Sigmoid colon (tissue), 6 donors: ENCODE measurements at regions not wholly inside any gene's neighbourhood (a gene's known extent, or its start where the extent isn't known, plus 50 kb on each side); places are given as distances from the start of the nearest gene placed in this dataset.

Source experiments
- DNase-seq: peaks from one replicate; pipeline ENCODE4 v3.0.0-alpha.2; 2019
- H3K27ac ChIP-seq, 4 donors: fragments of 200-600 bp; sonication (generic); one replicate each; pipeline ENCODE4 v1.5.1; 2016 to 2019; ENCODE audit warnings: mild to moderate bottlenecking in 1 of 4
- H3K27me3 ChIP-seq, 3 donors: fragments of 200-600 bp; sonication (generic); one replicate each; pipeline ENCODE4 v1.5.1; 2019; ENCODE audit warnings: mild to moderate bottlenecking in 1 of 3
- H3K36me3 ChIP-seq, 4 donors: fragments of 200-600 bp; sonication (generic); one replicate each; pipeline ENCODE4 v1.5.1; 2016 to 2019
- H3K4me1 ChIP-seq, 4 donors: fragments of 200-600 bp; sonication (generic); one replicate each; pipeline ENCODE4 v1.5.1; 2017 to 2019
- H3K4me3 ChIP-seq, 4 donors: fragments of 200-600 bp; sonication (generic); one replicate each; pipeline ENCODE4 v1.5.1; 2017 to 2019; ENCODE audit warnings: mild to moderate bottlenecking in 2 of 4, moderate library complexity in 1 of 4
- H3K9me3 ChIP-seq, 4 donors: fragments of 200-600 bp in 3 of 4; sonication (generic) in 3 of 4; one replicate each; pipeline versions ENCODE4 v1.5.1 to v1.6.1; 2013 to 2019
- CTCF ChIP-seq, 4 experiments: fragments of 450-650 bp in 3 of 4; fragments of 200-600 bp in 1 of 4; IDR thresholded peaks; one replicate each; pipeline ENCODE4 v1.5.1; 2016 to 2019; ENCODE audit warnings: antibody characterized with exemption in 4 of 4, mild to moderate bottlenecking in 3 of 4, moderate library complexity in 2 of 4
- EP300 ChIP-seq, 4 donors: sonication (generic); formaldehyde crosslinking; IDR thresholded peaks; one replicate each; pipeline ENCODE4 v1.6.1; 2017; ENCODE audit warnings: antibody characterized with exemption in 4 of 4
- POLR2A ChIP-seq, 2 donors: fragments of 450-650 bp; IDR thresholded peaks; one replicate each; pipeline ENCODE4 v1.6.1; 2016; ENCODE audit warnings: antibody characterized with exemption in 2 of 2, mild to moderate bottlenecking in 2 of 2, moderate library complexity in 2 of 2
- POLR2AphosphoS5 ChIP-seq, 4 donors: sonication (generic); formaldehyde crosslinking; IDR thresholded peaks; one replicate each; pipeline ENCODE4 v1.6.1; 2017; ENCODE audit warnings: antibody characterized with exemption in 4 of 4
- WGBS, 2 donors: extraction: QIAGEN DNeasy Blood & Tissue Kit; methylation state at CpG; one replicate each; pipeline ENCODE4 v1.1.7; 2013; 5-methylcytosine and 5-hydroxymethylcytosine counted together
- intact Hi-C: fragments of 100-400 bp; cut with DNase I; formaldehyde crosslinking; loops from one replicate; pipeline ENCODE4 v1.15.1; 2023
- donor health status: healthy with polysubstance abuse.
- donor health status: healthy.

- H3K4me3 ChIP-seq: no peak overlapping the region
- H3K27me3 ChIP-seq: no peaks in the 10 kb centered on the region
- intact Hi-C loops: no loop called here
- no peak overlapping the region for H3K27ac ChIP-seq
- no peaks in the 10 kb centered on the region for H3K4me1 ChIP-seq
- H3K36me3 ChIP-seq: no peaks in the 10 kb centered on the region
- WGBS, 2 donors: 91 to 97% methylated on average over 1 of the region's 1 CpG
- no peak for TF ChIP-seq POLR2AphosphoS5 (IDR thresholded peaks at IDR 0.05)
- TF ChIP-seq EP300 (IDR thresholded peaks at IDR 0.05): no peak
- no peak for TF ChIP-seq CTCF (IDR thresholded peaks at IDR 0.05)
- TF ChIP-seq POLR2A (IDR thresholded peaks at IDR 0.05): no peak
- no peak for DNase-seq
- H3K9me3 ChIP-seq: no peaks in the 10 kb centered on the region
These were observed 622.9 kb upstream of the DIPK2B start for GRCh38 chrX:45823536-45823935.

DNA sequence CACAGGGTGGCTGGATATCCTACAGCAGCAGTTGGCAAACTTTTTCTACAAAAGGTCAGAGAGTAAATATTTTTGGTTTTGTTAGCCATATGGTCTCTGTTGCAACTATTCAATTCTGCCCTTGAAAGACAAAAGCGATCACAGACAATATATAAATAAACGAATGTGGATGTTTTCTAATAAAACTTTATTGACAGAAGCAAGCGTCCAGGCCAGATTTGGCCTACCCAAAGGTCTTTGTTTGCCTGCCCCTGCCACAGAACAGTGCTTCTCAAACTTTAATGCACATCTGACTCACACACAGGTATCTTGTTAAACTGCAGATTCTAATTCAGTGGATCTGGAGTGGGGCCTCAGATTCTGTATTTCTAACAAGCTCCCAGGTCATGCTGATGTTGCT is 621.4 kb upstream of the DIPK2B start:
- 83 to 92% methylated on average over 3 of the region's 3 CpGs for WGBS, 2 donors
- H3K36me3 ChIP-seq: no peaks in the 10 kb centered on the region
- no peak for TF ChIP-seq POLR2AphosphoS5 (IDR thresholded peaks at IDR 0.05)
- TF ChIP-seq EP300 (IDR thresholded peaks at IDR 0.05): no peak
- TF ChIP-seq POLR2A (IDR thresholded peaks at IDR 0.05): no peak
- TF ChIP-seq CTCF (IDR thresholded peaks at IDR 0.05): no peak
- H3K27ac ChIP-seq: no peak overlapping the region
- H3K4me1 ChIP-seq: no peaks in the 10 kb centered on the region
- H3K27me3 ChIP-seq: no peaks in the 10 kb centered on the region
- H3K9me3 ChIP-seq: no peaks in the 10 kb centered on the region
- intact Hi-C loops: no loop called here
- no peak for DNase-seq
- H3K4me3 ChIP-seq: no peak overlapping the region

- TF ChIP-seq EP300 (IDR thresholded peaks at IDR 0.05): no peak
- TF ChIP-seq POLR2A (IDR thresholded peaks at IDR 0.05): no peak
- TF ChIP-seq POLR2AphosphoS5 (IDR thresholded peaks at IDR 0.05): no peak
- no peak for TF ChIP-seq CTCF (IDR thresholded peaks at IDR 0.05)
- no peak for DNase-seq
- no peak overlapping the region for H3K4me3 ChIP-seq
- H3K36me3 ChIP-seq: no peaks in the 10 kb centered on the region
- 92 to 95% methylated on average over 2 of the region's 2 CpGs for WGBS, 2 donors
- intact Hi-C loops: no loop called here
- H3K27me3 ChIP-seq: no peaks in the 10 kb centered on the region
- H3K4me1 ChIP-seq: no peaks in the 10 kb centered on the region
- H3K27ac ChIP-seq: no peak overlapping the region
- no peaks in the 10 kb centered on the region for H3K9me3 ChIP-seq
These were observed 618.2 kb upstream of the DIPK2B start for GRCh38 chrX:45818913-45819312.

DNA sequence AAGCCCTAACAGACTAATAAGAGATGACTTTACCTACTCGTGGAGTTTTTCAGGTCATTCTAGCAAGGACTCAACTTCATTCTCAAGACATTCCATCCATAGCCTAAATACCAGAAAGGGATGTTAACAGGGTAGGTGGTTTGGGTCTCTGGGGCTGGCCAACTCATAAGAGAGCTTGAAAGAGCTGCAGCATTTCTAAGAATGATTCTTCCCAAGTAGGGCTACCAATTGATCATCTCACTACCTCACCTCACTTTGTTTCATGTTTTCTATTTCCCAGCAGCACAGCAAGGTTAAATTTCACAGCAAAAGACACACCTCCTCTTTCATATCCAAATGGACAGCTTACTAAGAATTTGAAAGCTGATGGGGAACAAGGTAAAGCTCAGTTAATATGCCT is 614.8 kb upstream of the DIPK2B start:
- intact Hi-C loops: no loop called here
- no peak for TF ChIP-seq POLR2AphosphoS5 (IDR thresholded peaks at IDR 0.05)
- TF ChIP-seq EP300 (IDR thresholded peaks at IDR 0.05): no peak
- TF ChIP-seq POLR2A (IDR thresholded peaks at IDR 0.05): no peak
- TF ChIP-seq CTCF (IDR thresholded peaks at IDR 0.05): no peak
- 89 to 91% methylated on average over 1 of the region's 1 CpG for WGBS, 2 donors

GRCh38 chrX:45811326-45811725 is 610.6 kb upstream of the DIPK2B start:
- H3K36me3 ChIP-seq: no peaks in the 10 kb centered on the region
- no peaks in the 10 kb centered on the region for H3K9me3 ChIP-seq
- intact Hi-C loops: no loop called here
- DNase-seq: no peak
- no peaks in the 10 kb centered on the region for H3K27me3 ChIP-seq
- TF ChIP-seq EP300 (IDR thresholded peaks at IDR 0.05) (no peak), POLR2A (IDR thresholded peaks at IDR 0.05) (no peak), POLR2AphosphoS5 (IDR thresholded peaks at IDR 0.05) (no peak), CTCF (IDR thresholded peaks at IDR 0.05) (no peak)
- H3K4me3 ChIP-seq: no peak overlapping the region
- 89 to 90% methylated on average over 6 of the region's 6 CpGs for WGBS, 2 donors
- H3K4me1 ChIP-seq: peaks cover 0 to 11% (median 4%) of the 10 kb centered on the region in 4 donors
- no peak overlapping the region for H3K27ac ChIP-seq

More for the DNA sequence above, 614.8 kb upstream of the DIPK2B start:
- no peaks in the 10 kb centered on the region for H3K4me1 ChIP-seq
- DNase-seq: no peak
- no peaks in the 10 kb centered on the region for H3K36me3 ChIP-seq
- no peaks in the 10 kb centered on the region for H3K27me3 ChIP-seq
- no peaks in the 10 kb centered on the region for H3K9me3 ChIP-seq
- H3K4me3 ChIP-seq: no peak overlapping the region
- no peak overlapping the region for H3K27ac ChIP-seq
